K562 (cell line): ENCODE measurements at regions not wholly inside any gene's neighbourhood (a gene's known extent, or its start where the extent isn't known, plus 50 kb on each side); places are given as distances from the start of the nearest gene placed in this dataset.

Experiments used
- ATAC-seq: fragments of 200-7000 bp; cut with Tn5 transposase; 3 replicates; pipeline ENCODE4 v1.9.1; 2020; ENCODE audit warnings: moderate library complexity
- BruUV-seq: library from RNA; stranded (reverse); fragments of 400-500 nt; replicated peaks from 2 replicates; lab custom pipeline; 2021; lab: Mats Ljungman, UMichigan
- CTCF ChIA-PET: fragments of 300-600 bp; formaldehyde crosslinking; extraction: SDS; loops from one replicate; lab custom pipeline; 2021; ENCODE audit warnings: low intra/inter-chr PET ratio; lab: Yijun Ruan, JAX
- POLR2A ChIA-PET: fragments of 300-600, 350-650 bp; sonication (Branson Sonifier 250); formaldehyde crosslinking; extraction: SDS; loops from one replicate; lab custom pipeline; 2021; ENCODE audit warnings: antibody characterized with exemption, inconsistent platforms; lab: Yijun Ruan, JAX
- DNase-seq, 4 experiments: peaks; one replicate each; pipeline versions ENCODE4 v3.0.0 to v3.0.0-alpha.2; 2011 to 2018; ENCODE audit warnings: low spot score in 3 of 4, mixed read lengths in 3 of 4; ENCODE audit errors: extremely low read depth in 1 of 4
- FAIRE-seq: peaks from 2 replicates; lab custom pipeline; 2011; peaks lifted over from hg19 to GRCh38; lab: Jason Lieb, UNC
- H2AFZ ChIP-seq: 2 replicates; pipeline ENCODE4 v1.6.0; 2011; ENCODE audit warnings: low read depth, low read length, control low read depth, inconsistent platforms
- H3K27ac ChIP-seq: fragments of 200-600 bp; 3 replicates; pipeline ENCODE4 v1.8.0; 2011; ENCODE audit warnings: low read depth, mild to moderate bottlenecking, control low read depth, inconsistent platforms, low read length, moderate library complexity, mixed read lengths; ENCODE audit errors: extremely low read depth
- H3K27me3 ChIP-seq, 2 experiments: fragments of 300-600 bp in 1 of 2; 2 replicates in 1 of 2; 3 replicates in 1 of 2; pipeline versions ENCODE4 v1.6.0 to v1.8.0; 2011; ENCODE audit warnings: inconsistent platforms in 2 of 2, low read length in 2 of 2, mild to moderate bottlenecking in 1 of 2, mixed read lengths in 1 of 2, moderate library complexity in 1 of 2; ENCODE audit not compliant: control insufficient read depth in 2 of 2, insufficient read depth in 2 of 2
- H3K36me3 ChIP-seq: fragments of 300-600 bp; 3 replicates; pipeline ENCODE4 v1.8.0; 2011; ENCODE audit warnings: mild to moderate bottlenecking, low read length, inconsistent platforms; ENCODE audit not compliant: control insufficient read depth, insufficient read depth
- H3K4me1 ChIP-seq, 2 experiments: fragments of 200-600 bp in 1 of 2; replicated peaks in 1 of 2; 2 replicates in 1 of 2; 3 replicates in 1 of 2; pipeline versions ENCODE4 v1.5.1 to v1.8.0; 2011; ENCODE audit warnings: inconsistent platforms in 2 of 2, low read length in 2 of 2, mild to moderate bottlenecking in 1 of 2, mixed read lengths in 1 of 2, moderate library complexity in 1 of 2; ENCODE audit not compliant: control insufficient read depth in 2 of 2, insufficient read depth in 2 of 2
- H3K4me2 ChIP-seq: 2 replicates; pipeline ENCODE4 v1.6.1; 2011; ENCODE audit warnings: low read length, control low read depth, inconsistent platforms, mixed read lengths; ENCODE audit not compliant: insufficient read depth
- H3K4me3 ChIP-seq: fragments of 200-600 bp; sonication (generic), shearing (Covaris generic); 2 replicates; pipeline ENCODE4 v1.5.1; 2016; ENCODE audit warnings: control low read depth, inconsistent platforms
- H3K79me2 ChIP-seq: fragments of 200-600 bp; 3 replicates; pipeline ENCODE4 v1.8.0; 2011; ENCODE audit warnings: low read length, inconsistent platforms; ENCODE audit not compliant: control insufficient read depth, insufficient read depth
- H3K9ac ChIP-seq, 2 experiments: 2 replicates each; pipeline versions ENCODE4 v1.6.0 to v1.6.1; 2011; ENCODE audit warnings: low read depth in 2 of 2, low read length in 2 of 2, control low read depth in 1 of 2, inconsistent platforms in 1 of 2, mild to moderate bottlenecking in 1 of 2, mixed read lengths in 1 of 2; ENCODE audit not compliant: insufficient read depth in 1 of 2
- H3K9me1 ChIP-seq: one replicate; pipeline ENCODE4 v1.6.0; 2011; ENCODE audit warnings: inconsistent platforms, mild to moderate bottlenecking, low read length, moderate library complexity; ENCODE audit not compliant: control insufficient read depth, insufficient read depth
- H3K9me3 ChIP-seq: replicated peaks from 2 replicates; pipeline ENCODE4 v1.5.1; 2011; ENCODE audit warnings: low read depth, low read length, inconsistent platforms; ENCODE audit not compliant: control insufficient read depth, insufficient read depth
- H4K20me1 ChIP-seq: replicated peaks from 2 replicates; pipeline ENCODE4 v1.6.1; 2011; ENCODE audit warnings: low read length, inconsistent platforms, mixed read lengths; ENCODE audit not compliant: control insufficient read depth, insufficient read depth
- CEBPZ ChIP-seq: fragments of 150-350 bp; IDR thresholded peaks from 2 replicates; pipeline ENCODE4 v1.6.1; 2014; ENCODE audit warnings: low read depth, mild to moderate bottlenecking, low read length, borderline replicate concordance
- CTCFL ChIP-seq: IDR thresholded peaks from 2 replicates; pipeline ENCODE4 v1.6.1; 2011; ENCODE audit warnings: borderline replicate concordance, low read depth, mild to moderate bottlenecking, moderate library complexity, low read length; ENCODE audit not compliant: insufficient read depth, poor library complexity, severe bottlenecking
- ETS1 ChIP-seq: conservative IDR thresholded peaks from 2 replicates; pipeline ENCODE4 v1.6.1; 2011; ENCODE audit warnings: low read depth, mild to moderate bottlenecking, low read length; ENCODE audit not compliant: control insufficient read depth
- HDAC6 ChIP-seq: IDR thresholded peaks from 2 replicates; pipeline ENCODE4 v1.6.1; 2012; ENCODE audit warnings: low read depth, mild to moderate bottlenecking, control low read depth, inconsistent platforms, low read length, moderate library complexity
- KDM2B ChIP-seq: fragments of 250-450 bp; sonication (Bioruptor Pico); IDR thresholded peaks from 2 replicates; pipeline ENCODE4 v1.8.0; 2021; ENCODE audit warnings: mild to moderate bottlenecking, moderate library complexity
- MAFK ChIP-seq: IDR thresholded peaks from 2 replicates; pipeline ENCODE4 v1.6.1; 2011; ENCODE audit warnings: low read length, improper control_type of control experiment
- ZNF184 ChIP-seq: sonication (generic); formaldehyde crosslinking; IDR thresholded peaks from 2 replicates; pipeline ENCODE4 v1.5.0; 2020; ENCODE audit warnings: missing genetic modification reagents
- WGBS: fragments of 100-300 bp; shearing (Covaris generic); methylation state at CpG from one replicate; pipeline ENCODE4 v1.1.6; 2016; ENCODE audit warnings: low coverage, mixed read lengths; ENCODE audit not compliant: insufficient coverage; ENCODE audit errors: missing lambda C conversion rate; 5-methylcytosine and 5-hydroxymethylcytosine counted together
- in situ Hi-C: fragments of 300-500 bp; cut with MboI; formaldehyde crosslinking; loops from 4 replicates; pipeline ENCODE4 v1.15.0; 2018; ENCODE audit warnings: inconsistent platforms, mixed read lengths
- intact Hi-C: fragments of 100-400 bp; cut with micrococcal nuclease; formaldehyde crosslinking; loops from 2 replicates; pipeline ENCODE4 v1.14.2; 2022

- TF ChIP-seq CTCFL (no peak), KDM2B (CRISPR knock-in tag) (no peak)
- TF ChIP-seq, all 486 proteins: peak for 0
Measured at GRCh38 chr6:45727228-45727627, 288.4 kb downstream of the CLIC5 start (continued).

GRCh38 chr6:45726444-45726843 is 289.2 kb downstream of the CLIC5 start:
- ChIA-PET CTCF (no interaction called here), POLR2A (no interaction called here)
- H3K27ac ChIP-seq: no peak overlapping the region
- ATAC-seq: no peak
- no peaks in the 10 kb centered on the region for H3K9me3 ChIP-seq
- no peak overlapping the region for H3K4me3 ChIP-seq
- no peaks in the 10 kb centered on the region for H3K79me2 ChIP-seq
- no peak overlapping the region for H3K4me2 ChIP-seq
- H4K20me1 ChIP-seq: 0 out of 2 replicates have a peak, but pooled peaks cover 2% of the 10 kb centered on the region
- no TSS peak for BruUV-seq
- in situ Hi-C loops: no loop called here
- H2AFZ ChIP-seq: no peak overlapping the region
- TF ChIP-seq MAFK (no peak), ETS1 (no peak), HDAC6 (no peak), ZNF184 (no peak), CEBPZ (no peak)
- H3K9ac ChIP-seq: no peak overlapping the region
- H3K27me3 ChIP-seq: peaks cover 0 to 12% of the 10 kb centered on the region in 2 experiments; a peak in 2 of 5 replicates
- no peak for FAIRE-seq
- no peaks in the 10 kb centered on the region for H3K9me1 ChIP-seq
- WGBS: 0% methylated on average over 3 of the region's 3 CpGs
- no peaks in the 10 kb centered on the region for H3K4me1 ChIP-seq
- intact Hi-C loops: no loop called here
- no peak for DNase-seq
- no peaks in the 10 kb centered on the region for H3K36me3 ChIP-seq
